DMS53 treated with DMSO at 0.1 percent for 48 hours (cell line): ENCODE measurements at regions not wholly inside any gene's neighbourhood (a gene's known extent, or its start where the extent isn't known, plus 50 kb on each side); places are given as distances from the start of the nearest gene placed in this dataset.

Experiments used
- DNase-seq: peaks from one replicate; lab custom pipeline; 2025; ENCODE audit not compliant: unreplicated experiment; lab: John Stamatoyannopoulos, UW

DNA sequence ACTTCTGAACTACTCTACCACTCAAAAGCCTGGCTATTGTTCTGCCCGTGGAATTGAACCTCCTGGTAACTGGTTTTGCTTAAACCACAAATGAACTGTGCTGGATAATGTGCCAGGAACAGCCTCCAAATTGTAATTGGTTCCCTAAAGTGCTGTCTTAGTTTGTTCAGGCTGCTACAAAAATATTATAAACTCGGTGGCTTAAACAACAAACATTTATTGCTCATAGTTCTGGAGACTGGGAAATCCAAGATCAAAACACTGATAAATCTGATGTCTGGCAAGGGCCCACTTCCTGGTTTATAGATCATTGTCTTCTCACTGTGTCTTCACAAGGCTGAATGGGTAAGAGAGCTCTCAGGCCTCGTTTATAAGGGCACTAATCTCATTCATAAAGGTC is 149.2 kb upstream of the NCKAP5 start:
- no peak for DNase-seq

- DNase-seq: no peak
These were observed 150.5 kb upstream of the NCKAP5 start for GRCh38 chr2:133718688-133719201.

DNA sequence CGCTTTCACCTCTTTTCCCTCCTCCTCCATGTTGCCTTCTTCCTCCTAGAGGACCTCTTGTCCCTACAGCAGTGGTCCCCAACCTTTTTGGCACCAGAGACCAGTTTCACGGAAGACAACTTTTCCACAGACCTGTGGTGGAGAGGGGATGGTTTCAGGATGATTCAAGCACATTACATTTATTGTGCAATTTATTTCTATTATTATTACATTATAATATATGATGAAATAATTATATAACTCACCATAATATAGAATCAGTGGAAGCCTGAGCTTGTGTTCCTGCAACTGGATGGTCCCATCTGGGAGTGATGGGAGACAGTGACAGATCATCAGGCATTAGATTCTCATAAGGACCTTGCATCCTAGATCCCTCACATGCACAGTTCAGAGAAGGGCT is 152.2 kb upstream of the NCKAP5 start:
- no peak for DNase-seq

DNA sequence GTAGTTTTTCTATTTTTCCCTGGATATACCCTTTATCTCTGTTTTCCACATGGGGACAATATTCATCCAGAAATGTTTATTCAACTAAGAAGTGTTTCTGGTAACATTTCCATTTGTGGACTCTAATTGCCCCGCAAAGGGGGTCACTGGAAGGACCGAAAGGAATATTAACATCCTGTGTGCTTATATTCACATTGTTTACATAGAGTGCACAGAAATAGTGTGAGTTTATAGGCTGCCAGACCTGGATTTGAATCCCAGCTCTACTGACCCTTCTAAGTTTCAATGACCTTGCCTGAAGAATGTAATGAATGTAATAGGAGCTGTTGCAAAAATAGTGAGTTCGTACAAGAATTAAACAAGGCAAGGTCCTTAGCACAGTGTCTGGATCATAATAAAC is 152.9 kb upstream of the NCKAP5 start:
- DNase-seq: no peak

- DNase-seq: no peak
These were observed 154.9 kb upstream of the NCKAP5 start for GRCh38 chr2:133723133-133723532.

GRCh38 chr2:133726973-133727372 is 158.7 kb upstream of the NCKAP5 start:
- DNase-seq: no peak

DNA sequence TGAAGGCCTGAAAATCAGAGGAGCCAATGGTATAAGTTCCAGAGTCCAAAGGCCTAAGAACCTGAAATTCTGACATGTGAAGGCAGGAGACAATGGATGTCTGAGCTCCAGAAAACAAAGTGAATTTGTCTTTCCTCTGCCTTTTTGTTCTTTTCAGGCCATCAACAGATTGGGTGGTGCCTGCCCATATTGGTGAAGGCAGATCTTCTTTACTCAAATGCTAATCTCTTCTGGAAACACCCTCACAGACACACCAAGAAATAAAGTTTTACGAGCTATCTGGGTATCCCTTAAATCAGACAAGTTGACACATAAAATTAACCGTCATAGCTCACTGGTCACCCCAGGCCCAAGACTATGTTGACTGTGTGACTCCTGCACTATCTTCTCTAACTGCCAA is 163.8 kb upstream of the NCKAP5 start:
- DNase-seq: no peak

- DNase-seq: no peak
These were observed 165.0 kb upstream of the NCKAP5 start for GRCh38 chr2:133732982-133733900.

GRCh38 chr2:133733901-133734255 is 165.6 kb upstream of the NCKAP5 start:
- DNase-seq: no peak

DNA sequence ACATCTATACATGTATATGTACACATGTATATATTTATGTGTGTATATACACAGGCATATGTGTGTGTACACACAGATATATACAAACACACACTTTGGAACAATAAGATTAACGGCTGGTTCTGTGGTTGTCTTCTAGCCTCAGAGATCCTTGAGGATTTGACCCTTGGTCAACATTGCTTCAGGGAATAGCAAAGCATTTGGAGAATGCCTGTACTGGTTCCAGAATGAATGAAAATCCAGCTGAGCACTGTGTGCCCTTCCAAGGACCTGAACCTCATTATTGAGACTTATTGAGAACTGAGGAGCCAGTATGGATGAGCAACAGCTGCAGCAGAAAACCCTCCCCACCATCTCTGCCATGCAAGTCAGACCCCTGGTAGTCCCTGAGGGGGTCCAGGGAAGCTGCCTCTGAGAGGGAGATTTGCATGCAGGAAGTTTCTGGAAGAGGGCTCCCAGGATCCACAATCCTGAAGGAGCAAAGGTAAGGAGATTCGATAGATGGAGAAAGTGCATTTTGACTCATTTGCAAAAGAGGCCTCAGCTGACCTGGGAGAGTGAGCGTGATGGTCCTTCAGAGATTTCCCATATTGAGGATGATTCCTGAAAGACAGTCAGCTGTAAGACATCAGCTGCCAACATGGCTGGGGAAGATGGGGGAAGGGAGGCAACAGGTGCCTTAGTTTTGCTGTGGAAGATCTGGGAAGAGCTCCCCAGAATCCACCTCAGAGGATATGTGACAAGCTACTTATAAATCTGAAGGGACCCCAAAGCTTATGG is 166.6 kb upstream of the NCKAP5 start:
- no peak for DNase-seq

- DNase-seq: no peak
These were observed 168.4 kb upstream of the NCKAP5 start for GRCh38 chr2:133736674-133737073.

GRCh38 chr2:133737242-133737993 is 169.2 kb upstream of the NCKAP5 start:
- no peak for DNase-seq

GRCh38 chr2:133739039-133739438 is 170.8 kb upstream of the NCKAP5 start:
- DNase-seq: no peak

GRCh38 chr2:133740500-133740899 is 172.2 kb upstream of the NCKAP5 start:
- no peak for DNase-seq

GRCh38 chr2:133748007-133748700 is 179.9 kb upstream of the NCKAP5 start:
- no peak for DNase-seq

DNA sequence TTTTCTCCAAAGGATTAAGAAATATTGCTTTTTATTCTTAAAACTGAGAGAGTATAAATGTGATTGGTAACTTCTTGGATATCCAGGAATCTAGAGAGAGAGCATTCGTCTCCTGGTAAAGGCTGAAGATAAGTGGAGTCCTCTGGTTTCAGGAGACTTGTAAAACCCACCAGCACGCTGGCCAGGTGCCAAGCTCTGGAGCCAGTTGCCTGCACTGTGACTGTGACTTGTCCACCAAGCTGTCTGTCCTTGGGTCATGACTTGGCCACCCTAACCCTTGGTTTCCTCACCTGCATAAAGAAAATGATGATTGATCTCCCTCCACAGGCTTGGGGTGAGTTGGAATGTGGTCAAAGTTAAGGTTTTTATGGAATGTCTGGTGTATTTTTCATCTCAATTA is 185.4 kb upstream of the NCKAP5 start:
- no peak for DNase-seq

- DNase-seq: no peak
These were observed 187.4 kb upstream of the NCKAP5 start for GRCh38 chr2:133755480-133756300.

DNA sequence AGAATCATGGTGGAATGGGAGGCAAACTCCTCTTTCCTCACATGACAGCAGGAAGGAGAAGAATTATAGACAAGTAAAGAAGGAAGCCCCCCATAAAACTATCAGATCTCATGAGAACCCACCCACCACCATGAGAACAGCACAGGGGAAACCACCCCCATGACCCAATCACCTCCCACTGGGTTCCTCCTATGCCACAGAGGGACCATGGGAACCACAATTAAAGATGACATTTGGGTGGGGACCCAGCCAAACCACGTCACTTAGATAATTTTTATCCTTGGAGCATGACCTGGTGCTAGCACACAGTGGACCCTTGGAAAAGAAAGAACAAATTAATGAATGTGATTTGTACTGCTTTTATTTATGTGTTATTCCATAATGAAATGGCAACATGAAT is 188.6 kb upstream of the NCKAP5 start:
- DNase-seq: no peak

- no peak for DNase-seq
These were observed 192.1 kb upstream of the NCKAP5 start for GRCh38 chr2:133760376-133760775.

DNA sequence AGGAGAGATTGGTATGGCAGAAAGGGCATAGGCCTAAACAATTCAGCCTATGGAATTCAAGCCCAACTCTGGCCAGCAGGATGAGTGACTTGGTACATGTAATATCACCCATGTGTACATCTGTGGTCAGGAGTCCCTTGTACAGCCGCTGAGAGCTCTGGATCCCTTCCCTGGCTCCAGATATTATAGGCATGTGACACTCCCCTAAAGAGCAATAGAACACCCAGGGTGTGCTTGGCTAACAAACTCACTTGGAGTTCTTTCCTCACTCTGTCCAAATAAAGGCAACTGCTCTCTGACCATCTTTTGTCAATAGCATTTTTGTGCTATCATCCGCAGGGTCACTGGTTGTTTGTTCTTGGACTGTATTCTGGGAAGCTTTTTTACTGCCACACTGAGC is 197.4 kb upstream of the NCKAP5 start:
- no peak for DNase-seq
